Neural progenitor cell (in vitro differentiated cells): ENCODE measurements at regions not wholly inside any gene's neighbourhood (a gene's known extent, or its start where the extent isn't known, plus 50 kb on each side); places are given as distances from the start of the nearest gene placed in this dataset.
"Not testable (repeated sequence)": the region's sequence is repeated elsewhere in the genome, so short reads cannot be mapped to it uniquely, and the experiment has no call there.

Experiments used
- DNase-seq: peaks from one replicate; pipeline ENCODE4 v3.0.0-alpha.2; 2016; ENCODE audit warnings: low spot score
- H2AFZ ChIP-seq: fragments of 200-600 bp; sonication (generic); replicated peaks from 2 replicates; pipeline ENCODE4 v1.6.1; 2016; ENCODE audit warnings: antibody characterized with exemption
- H3F3A ChIP-seq: fragments of 200-600 bp; sonication (generic); 2 replicates; pipeline ENCODE4 v1.6.1; 2016; ENCODE audit warnings: antibody characterized with exemption, low read depth
- H3K27ac ChIP-seq: fragments of 200-600 bp; sonication (generic); 2 replicates; pipeline ENCODE4 v1.5.1; 2016; ENCODE audit warnings: mild to moderate bottlenecking
- H3K27me3 ChIP-seq: fragments of 200-600 bp; sonication (generic); 2 replicates; pipeline ENCODE4 v1.6.1; 2016; ENCODE audit warnings: mild to moderate bottlenecking, moderate library complexity
- H3K36me3 ChIP-seq: fragments of 200-600 bp; sonication (generic); 2 replicates; pipeline ENCODE4 v1.5.1; 2016
- H3K4me1 ChIP-seq: fragments of 200-600 bp; sonication (generic); 2 replicates; pipeline ENCODE4 v1.6.1; 2016; ENCODE audit warnings: mixed run types
- H3K4me2 ChIP-seq: fragments of 200-600 bp; sonication (generic); 2 replicates; pipeline ENCODE4 v1.6.1; 2016
- H3K4me3 ChIP-seq: fragments of 200-600 bp; sonication (generic); 2 replicates; pipeline ENCODE4 v1.5.1; 2016
- H3K79me2 ChIP-seq: fragments of 200-600 bp; sonication (generic); 2 replicates; pipeline ENCODE4 v1.6.1; 2016; ENCODE audit warnings: low read depth
- H3K9ac ChIP-seq: fragments of 200-600 bp; sonication (generic); 2 replicates; pipeline ENCODE4 v1.6.1; 2016
- H3K9me3 ChIP-seq: fragments of 200-600 bp; sonication (generic); 2 replicates; pipeline ENCODE4 v1.5.1; 2016; ENCODE audit warnings: low read depth
- H4K20me1 ChIP-seq: fragments of 200-600 bp; sonication (generic); 2 replicates; pipeline ENCODE4 v1.6.1; 2016; ENCODE audit warnings: low read depth
- H3K27ac Mint-ChIP-seq: 3 replicates; pipeline ENCODE4 v1.8.0; 2021; ENCODE audit warnings: mixed read lengths
- H3K27me3 Mint-ChIP-seq: 2 replicates; pipeline ENCODE4 v1.8.0; 2022; ENCODE audit warnings: low read depth, mild to moderate bottlenecking, inconsistent platforms, moderate library complexity, mixed read lengths; ENCODE audit not compliant: insufficient read depth
- H3K36me3 Mint-ChIP-seq: 3 replicates; pipeline ENCODE4 v1.8.0; 2021; ENCODE audit warnings: mixed read lengths
- H3K4me1 Mint-ChIP-seq: 3 replicates; pipeline ENCODE4 v1.8.0; 2021; ENCODE audit warnings: mixed read lengths
- H3K4me3 Mint-ChIP-seq: 3 replicates; pipeline ENCODE4 v1.8.0; 2021; ENCODE audit warnings: mild to moderate bottlenecking, moderate library complexity, mixed read lengths
- H3K9me3 Mint-ChIP-seq: 3 replicates; pipeline ENCODE4 v1.8.0; 2020; ENCODE audit warnings: mixed read lengths
- CTCF ChIP-seq: fragments of 200-600 bp; sonication (generic); IDR thresholded peaks from 2 replicates; pipeline ENCODE4 v1.5.1; 2017; ENCODE audit warnings: antibody characterized with exemption, mild to moderate bottlenecking
- EZH2 ChIP-seq: fragments of 200-600 bp; sonication (generic); IDR thresholded peaks from 2 replicates; pipeline ENCODE4 v1.6.1; 2017; ENCODE audit warnings: antibody characterized with exemption, mild to moderate bottlenecking, moderate library complexity
- EZH2phosphoT487 ChIP-seq: fragments of 200-600 bp; sonication (generic); IDR thresholded peaks from 2 replicates; pipeline ENCODE4 v1.6.1; 2017; ENCODE audit warnings: antibody characterized with exemption

DNA sequence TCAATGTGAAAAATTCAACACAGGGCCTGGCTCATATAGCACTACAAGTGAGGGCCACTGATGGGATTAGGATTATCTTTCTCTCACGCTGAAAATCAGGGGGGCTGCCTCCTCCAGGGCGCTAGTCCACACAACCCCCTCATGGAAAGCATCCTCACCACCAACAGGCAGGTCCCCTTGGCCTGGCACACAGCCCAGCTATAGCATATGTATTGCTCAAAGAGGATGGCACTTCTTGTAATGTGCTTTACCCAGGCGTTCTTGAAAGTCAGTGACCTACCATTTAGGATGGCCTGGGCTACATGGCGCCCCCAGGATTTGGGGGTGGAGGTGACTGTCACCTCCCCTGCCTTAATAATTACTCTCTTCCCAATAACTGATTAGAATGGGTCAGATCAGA, 71.0 kb upstream of the LSM6 start:
- Mint-ChIP-seq H3K27ac (no peak overlapping the region), H3K27me3 (peaks cover 4% of the 10 kb centered on the region), H3K9me3 (no peaks in the 10 kb centered on the region), H3K36me3 (no peaks in the 10 kb centered on the region), H3K4me1 (no peaks in the 10 kb centered on the region), H3K4me3 (no peak overlapping the region)
- H3K36me3 ChIP-seq = no peaks in the 10 kb centered on the region
- no peak for DNase-seq
- TF ChIP-seq EZH2 (no peak), EZH2phosphoT487 (no peak), CTCF (no peak)
- H3K4me3 ChIP-seq = no peak overlapping the region
- no peaks in the 10 kb centered on the region for H3K4me1 ChIP-seq
- H3K9me3 ChIP-seq = no peaks in the 10 kb centered on the region
- H3K27me3 ChIP-seq = no peaks in the 10 kb centered on the region
- H3F3A ChIP-seq = no peaks in the 10 kb centered on the region
- H2AFZ ChIP-seq = no peak overlapping the region
- no peaks in the 10 kb centered on the region for H3K79me2 ChIP-seq
- no peak overlapping the region for H3K9ac ChIP-seq
- H4K20me1 ChIP-seq = no peaks in the 10 kb centered on the region
- H3K4me2 ChIP-seq = no peak overlapping the region
- no peak overlapping the region for H3K27ac ChIP-seq

- not testable (repeated sequence) for H3K9me3 ChIP-seq, H3K79me2 ChIP-seq, H3K9me3 Mint-ChIP-seq, H2AFZ ChIP-seq, H3K27ac Mint-ChIP-seq, H3K36me3 ChIP-seq, H3K4me1 Mint-ChIP-seq, H3K9ac ChIP-seq, H4K20me1 ChIP-seq, H3K4me3 Mint-ChIP-seq, H3K4me3 ChIP-seq, H3K4me1 ChIP-seq, H3F3A ChIP-seq, H3K27ac ChIP-seq, H3K27me3 ChIP-seq, H3K27me3 Mint-ChIP-seq, DNase-seq, H3K36me3 Mint-ChIP-seq, H3K4me2 ChIP-seq
Measured at GRCh38 chr4:146104052-146104451, 71.5 kb upstream of the LSM6 start.

- no peak for TF ChIP-seq CTCF
- TF ChIP-seq EZH2phosphoT487 = no peak
- TF ChIP-seq EZH2 = no peak
- no peaks in the 10 kb centered on the region for H3K4me1 Mint-ChIP-seq
- no peak overlapping the region for H3K27ac ChIP-seq
- no peak overlapping the region for H3K4me3 ChIP-seq
- H3K36me3 ChIP-seq = no peaks in the 10 kb centered on the region
- DNase-seq = no peak
- no peaks in the 10 kb centered on the region for H3K27me3 ChIP-seq
- no peak overlapping the region for H3K9ac ChIP-seq
- H3K9me3 Mint-ChIP-seq = no peaks in the 10 kb centered on the region
- H3F3A ChIP-seq = no peaks in the 10 kb centered on the region
- H3K9me3 ChIP-seq = no peaks in the 10 kb centered on the region
- no peak overlapping the region for H3K27ac Mint-ChIP-seq
- H3K79me2 ChIP-seq = no peaks in the 10 kb centered on the region
- H3K36me3 Mint-ChIP-seq = no peaks in the 10 kb centered on the region
- peaks cover 4% of the 10 kb centered on the region for H3K27me3 Mint-ChIP-seq
- no peaks in the 10 kb centered on the region for H3K4me1 ChIP-seq
- H4K20me1 ChIP-seq = no peaks in the 10 kb centered on the region
- no peak overlapping the region for H2AFZ ChIP-seq
- H3K4me2 ChIP-seq = no peak overlapping the region
- H3K4me3 Mint-ChIP-seq = no peak overlapping the region
Measured at GRCh38 chr4:146099585-146099984, 75.9 kb upstream of the LSM6 start.

GRCh38 chr4:146098978-146099377, 76.5 kb upstream of the LSM6 start:
- Histone ChIP-seq H3K36me3 (no peaks in the 10 kb centered on the region), H2AFZ (no peak overlapping the region), H3K79me2 (no peaks in the 10 kb centered on the region), H3K9me3 (no peaks in the 10 kb centered on the region), H4K20me1 (no peaks in the 10 kb centered on the region), H3K4me3 (no peak overlapping the region), H3K27ac (no peak overlapping the region), H3K27me3 (no peaks in the 10 kb centered on the region), H3K4me2 (no peak overlapping the region), H3K4me1 (no peaks in the 10 kb centered on the region), H3F3A (no peaks in the 10 kb centered on the region), H3K9ac (no peak overlapping the region)
- Mint-ChIP-seq H3K9me3 (no peaks in the 10 kb centered on the region), H3K27me3 (peaks cover 4% of the 10 kb centered on the region), H3K36me3 (no peaks in the 10 kb centered on the region), H3K4me1 (no peaks in the 10 kb centered on the region), H3K4me3 (no peak overlapping the region), H3K27ac (no peak overlapping the region)
- TF ChIP-seq EZH2 (no peak), CTCF (no peak), EZH2phosphoT487 (no peak)
- DNase-seq = no peak
